Fibroblast of pulmonary artery (primary cell): ENCODE measurements at regions not wholly inside any gene's neighbourhood (a gene's known extent, or its start where the extent isn't known, plus 50 kb on each side); places are given as distances from the start of the nearest gene placed in this dataset.
A peak's percentile ranks its signal among the peaks of the same experiment; 100 is the strongest.

ENCODE experiments used
- DNase-seq: peaks from one replicate; pipeline ENCODE4 v3.0.0-alpha.2; 2010; ENCODE audit warnings: low read depth
- H3K4me3 ChIP-seq: replicated peaks from 2 replicates; pipeline ENCODE4 v1.5.1; 2011; ENCODE audit warnings: low read depth, mild to moderate bottlenecking, control low read depth, low read length, moderate library complexity
- TF ChIP-seq, protein P1 (sequence below): IDR thresholded peaks from 2 replicates; pipeline ENCODE4 v1.5.1; 2011; ENCODE audit warnings: mild to moderate bottlenecking, control low read depth, low read length, inconsistent platforms; ENCODE audit errors: missing control alignments

DNA sequence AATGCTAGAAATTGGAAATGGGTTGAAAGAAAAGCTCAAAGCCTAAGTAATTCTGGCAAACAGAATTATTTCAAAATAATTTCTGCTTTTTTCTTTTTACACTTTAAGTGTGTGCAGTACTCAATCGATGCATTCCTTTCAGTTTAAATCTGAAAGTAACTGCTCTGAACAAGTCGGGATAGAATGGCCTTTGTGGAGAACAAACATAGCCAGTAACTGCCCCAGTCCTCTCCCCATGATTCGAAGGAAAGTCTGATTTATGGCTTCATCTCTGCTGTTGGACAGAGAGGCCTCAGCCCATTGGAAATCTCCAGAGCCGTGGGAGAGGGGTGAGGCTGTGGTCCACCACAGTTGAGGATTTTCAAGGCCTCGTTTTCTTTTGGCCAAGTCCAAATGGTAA, 174.0 kb upstream of the TLL1 start:
- H3K4me3 ChIP-seq: no peak overlapping the region
- DNase-seq: no peak
- TF ChIP-seq, protein P1, sequence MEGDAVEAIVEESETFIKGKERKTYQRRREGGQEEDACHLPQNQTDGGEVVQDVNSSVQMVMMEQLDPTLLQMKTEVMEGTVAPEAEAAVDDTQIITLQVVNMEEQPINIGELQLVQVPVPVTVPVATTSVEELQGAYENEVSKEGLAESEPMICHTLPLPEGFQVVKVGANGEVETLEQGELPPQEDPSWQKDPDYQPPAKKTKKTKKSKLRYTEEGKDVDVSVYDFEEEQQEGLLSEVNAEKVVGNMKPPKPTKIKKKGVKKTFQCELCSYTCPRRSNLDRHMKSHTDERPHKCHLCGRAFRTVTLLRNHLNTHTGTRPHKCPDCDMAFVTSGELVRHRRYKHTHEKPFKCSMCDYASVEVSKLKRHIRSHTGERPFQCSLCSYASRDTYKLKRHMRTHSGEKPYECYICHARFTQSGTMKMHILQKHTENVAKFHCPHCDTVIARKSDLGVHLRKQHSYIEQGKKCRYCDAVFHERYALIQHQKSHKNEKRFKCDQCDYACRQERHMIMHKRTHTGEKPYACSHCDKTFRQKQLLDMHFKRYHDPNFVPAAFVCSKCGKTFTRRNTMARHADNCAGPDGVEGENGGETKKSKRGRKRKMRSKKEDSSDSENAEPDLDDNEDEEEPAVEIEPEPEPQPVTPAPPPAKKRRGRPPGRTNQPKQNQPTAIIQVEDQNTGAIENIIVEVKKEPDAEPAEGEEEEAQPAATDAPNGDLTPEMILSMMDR: no peak

DNA sequence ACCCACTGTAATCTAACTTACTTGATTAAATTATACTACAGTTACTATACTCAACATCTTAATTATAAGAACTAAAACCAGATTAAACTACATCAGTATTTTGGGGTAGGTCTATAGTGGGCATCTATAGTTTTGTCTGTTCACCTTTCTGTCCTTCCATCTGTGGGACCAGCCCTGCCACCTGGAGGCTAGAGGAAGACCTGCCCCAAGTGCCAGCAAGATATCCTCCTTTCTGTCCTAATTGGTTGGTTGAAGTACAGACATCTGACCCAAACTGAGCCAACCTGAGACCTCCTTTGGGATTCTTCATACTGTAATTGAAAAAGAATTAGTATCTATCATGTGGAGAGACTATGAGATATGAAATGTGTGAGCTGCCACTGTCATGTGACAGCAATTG, 172.2 kb upstream of the TLL1 start:
- H3K4me3 ChIP-seq: no peak overlapping the region
- peak; percentile 22 for DNase-seq
- TF ChIP-seq, protein P1: peak; percentile 34

DNA sequence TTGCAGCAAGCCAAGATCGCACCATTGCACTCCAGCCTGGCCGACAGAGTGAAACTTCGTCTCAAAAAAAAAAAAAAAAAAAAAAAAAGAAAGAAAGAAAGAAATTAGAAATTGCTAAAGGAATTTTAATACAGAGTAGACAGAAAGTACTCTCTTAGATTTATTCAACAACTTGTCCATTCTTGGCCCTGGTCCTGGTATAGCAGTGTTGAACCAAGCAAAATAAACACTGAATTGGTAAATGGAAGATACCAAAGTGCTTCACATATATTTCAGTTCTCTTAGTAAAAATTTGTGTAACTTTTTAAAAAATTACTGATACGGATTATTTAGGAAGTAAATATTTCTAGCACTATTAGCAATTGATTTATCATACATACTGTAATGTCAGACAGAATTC, 165.9 kb upstream of the TLL1 start:
- TF ChIP-seq, protein P1: no peak
- no peak for DNase-seq
- no peak overlapping the region for H3K4me3 ChIP-seq

DNA sequence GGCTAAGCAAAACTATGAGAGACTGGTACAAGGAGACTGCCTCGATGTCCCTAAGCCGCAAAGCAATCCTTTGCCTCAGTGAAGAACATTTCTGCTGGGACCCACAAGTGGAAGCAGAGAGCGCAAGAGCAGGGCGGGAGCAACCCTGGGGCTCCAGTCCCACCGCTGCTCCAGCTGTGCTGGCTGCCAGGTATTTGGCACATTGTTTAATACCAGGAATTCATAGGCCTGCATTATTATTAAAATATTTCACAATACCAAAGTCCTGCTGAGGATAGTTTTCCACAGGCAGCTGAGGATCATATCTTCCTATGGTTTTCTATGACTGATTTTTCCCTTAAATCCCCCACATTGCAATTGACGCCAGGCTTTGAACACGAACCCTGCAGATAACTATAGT, 163.5 kb upstream of the TLL1 start:
- no peak overlapping the region for H3K4me3 ChIP-seq
- TF ChIP-seq, protein P1: no peak
- peak; percentile 28 for DNase-seq

DNA sequence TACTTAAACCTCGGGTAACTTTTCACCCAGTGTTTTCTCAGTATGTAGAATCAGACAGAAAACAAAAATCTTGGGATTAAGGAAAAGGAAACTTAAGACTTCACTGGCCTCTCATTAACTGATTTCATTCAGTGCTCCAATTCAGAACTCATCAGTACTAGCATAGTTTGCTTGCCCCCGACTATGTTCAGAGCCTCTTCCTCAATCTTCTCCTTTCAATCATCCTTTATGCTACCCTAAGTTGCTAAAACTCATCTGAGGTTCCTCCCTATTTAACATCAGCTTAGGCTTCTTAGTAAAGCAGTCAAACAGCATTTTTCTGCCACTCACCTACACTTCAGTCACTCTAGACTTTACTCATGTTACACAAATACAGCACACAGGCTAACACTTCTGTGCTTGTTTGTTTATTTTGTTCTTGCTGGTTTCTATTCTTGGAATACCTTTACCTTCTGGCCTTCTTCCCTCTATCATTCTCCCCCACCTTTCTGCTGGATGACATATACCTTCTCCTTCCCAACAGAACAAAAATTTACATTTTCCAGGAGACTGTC, 163.0 kb upstream of the TLL1 start:
- H3K4me3 ChIP-seq: no peak overlapping the region
- TF ChIP-seq, protein P1: no peak
- no peak for DNase-seq

DNA sequence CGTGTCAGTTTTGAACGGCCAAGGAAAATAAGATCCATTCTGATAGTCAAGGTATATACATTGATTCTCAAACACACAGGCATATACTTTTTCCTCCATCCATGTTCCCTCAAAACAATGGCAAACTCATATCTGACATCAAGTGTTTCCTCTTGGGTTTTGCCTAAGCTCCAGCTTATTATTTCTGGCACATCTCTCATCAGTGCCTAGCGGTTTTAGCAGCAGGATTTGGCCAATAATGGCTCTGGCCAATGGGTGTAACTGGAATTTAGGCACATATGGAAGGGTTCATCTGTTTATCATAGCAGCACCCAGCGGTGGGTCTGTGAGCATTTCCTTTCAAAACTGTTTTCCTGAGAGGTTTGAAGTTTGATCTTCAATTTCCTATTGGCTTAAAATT, 161.6 kb upstream of the TLL1 start:
- TF ChIP-seq, protein P1: no peak
- peak; percentile 4 for DNase-seq
- H3K4me3 ChIP-seq: no peak overlapping the region

DNA sequence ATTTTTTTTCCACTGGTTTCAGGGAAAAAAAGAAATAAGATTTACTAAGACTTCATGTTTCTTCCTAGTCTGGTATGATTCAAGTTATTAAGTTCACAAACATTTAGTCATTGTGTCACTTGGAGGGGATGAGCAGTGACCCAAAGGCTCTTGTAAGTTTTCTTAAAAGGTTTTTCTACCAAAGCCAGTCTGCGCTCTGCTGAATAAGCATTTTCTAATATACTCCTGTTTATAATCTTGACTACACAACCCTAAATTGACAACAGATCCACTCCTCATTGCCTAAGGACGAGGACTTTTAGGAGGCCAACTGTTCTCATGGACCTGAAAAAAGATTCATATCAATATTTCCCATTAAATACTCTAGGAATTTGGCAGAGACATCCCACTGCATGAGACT, 161.1 kb upstream of the TLL1 start:
- no peak overlapping the region for H3K4me3 ChIP-seq
- TF ChIP-seq, protein P1: no peak
- no peak for DNase-seq
